ENCODE measurements at regions not wholly inside any gene's neighbourhood (a gene's known extent, or its start where the extent isn't known, plus 50 kb on each side); places are given as distances from the start of the nearest gene placed in this dataset.

DNA sequence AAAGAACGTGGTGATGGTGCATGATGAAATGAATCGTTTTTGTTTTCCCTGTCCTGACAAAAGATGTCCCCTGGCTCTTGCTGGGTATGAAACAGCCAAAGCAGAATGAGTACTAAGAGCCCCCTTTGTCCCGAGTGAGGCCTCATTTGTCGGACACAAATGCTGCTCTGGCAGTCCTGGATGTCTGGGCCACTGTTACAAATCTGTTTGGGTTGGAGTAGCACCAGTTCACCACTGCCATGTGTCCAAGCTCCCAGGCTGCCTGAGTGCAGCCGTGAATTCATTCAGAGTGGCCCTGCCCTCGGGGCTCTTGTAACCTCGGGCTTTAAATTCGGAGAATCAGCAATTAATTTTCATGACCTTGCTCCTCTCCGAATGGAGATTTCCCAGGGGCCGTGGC lies 182.4 kb downstream of the NUFIP1 start:
- Histone ChIP-seq H3K9me3 (ENCODE audit: control insufficient read depth, insufficient read depth, low read depth, low read length) (no peaks in the 10 kb centered on the region), H3K36me3 (ENCODE audit: control insufficient read depth in 2 of 2, insufficient read depth in 1 of 2, low read length in 2 of 2) (no peaks in the 10 kb centered on the region), H3K4me3 (ENCODE audit: low read depth, low read length) (no peak overlapping the region), H3K27ac (ENCODE audit: extremely low read depth, low read depth, low read length) (no peak overlapping the region), H3K4me1 (ENCODE audit: control insufficient read depth, insufficient read depth, low read length) (peaks cover 5% of the 10 kb centered on the region)
- TF ChIP-seq MZF1 (tag by site-specific recombination; IDR thresholded peaks at IDR 0.05; ENCODE audit: borderline replicate concordance) (no peak), ZNF2 (tag by site-specific recombination; IDR thresholded peaks at IDR 0.05) (no peak), ZNF121 (tag by site-specific recombination; IDR thresholded peaks at IDR 0.05) (no peak), ZNF354C (tag by site-specific recombination; IDR thresholded peaks at IDR 0.05; ENCODE audit: borderline replicate concordance, low read depth) (no peak), ZNF214 (tag by site-specific recombination; IDR thresholded peaks at IDR 0.05; ENCODE audit: borderline replicate concordance) (no peak), ZNF302 (tag by site-specific recombination; IDR thresholded peaks at IDR 0.05; ENCODE audit: low read depth) (no peak), ZNF560 (tag by site-specific recombination; IDR thresholded peaks at IDR 0.05; ENCODE audit: borderline replicate concordance) (no peak), ZNF311 (tag by site-specific recombination; IDR thresholded peaks at IDR 0.05; ENCODE audit: borderline replicate concordance) (no peak), ZBTB1 (tag by site-specific recombination; IDR thresholded peaks at IDR 0.05) (no peak)
- TF ChIP-seq, protein P1, sequence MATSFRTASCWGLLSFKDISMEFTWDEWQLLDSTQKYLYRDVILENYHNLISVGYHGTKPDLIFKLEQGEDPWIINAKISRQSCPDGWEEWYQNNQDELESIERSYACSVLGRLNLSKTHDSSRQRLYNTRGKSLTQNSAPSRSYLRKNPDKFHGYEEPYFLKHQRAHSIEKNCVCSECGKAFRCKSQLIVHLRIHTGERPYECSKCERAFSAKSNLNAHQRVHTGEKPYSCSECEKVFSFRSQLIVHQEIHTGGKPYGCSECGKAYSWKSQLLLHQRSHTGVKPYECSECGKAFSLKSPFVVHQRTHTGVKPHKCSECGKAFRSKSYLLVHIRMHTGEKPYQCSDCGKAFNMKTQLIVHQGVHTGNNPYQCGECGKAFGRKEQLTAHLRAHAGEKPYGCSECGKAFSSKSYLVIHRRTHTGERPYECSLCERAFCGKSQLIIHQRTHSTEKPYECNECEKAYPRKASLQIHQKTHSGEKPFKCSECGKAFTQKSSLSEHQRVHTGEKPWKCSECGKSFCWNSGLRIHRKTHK (tag by site-specific recombination; IDR thresholded peaks at IDR 0.05) = no peak
- ChIA-PET POLR2A (no interaction called here), CTCF (interaction anchor here (1.4 kb wide), 1 partner anchor 11 kb away, joined by 3 read pairs; no protein-coding TSS in a partner anchor)

DNA sequence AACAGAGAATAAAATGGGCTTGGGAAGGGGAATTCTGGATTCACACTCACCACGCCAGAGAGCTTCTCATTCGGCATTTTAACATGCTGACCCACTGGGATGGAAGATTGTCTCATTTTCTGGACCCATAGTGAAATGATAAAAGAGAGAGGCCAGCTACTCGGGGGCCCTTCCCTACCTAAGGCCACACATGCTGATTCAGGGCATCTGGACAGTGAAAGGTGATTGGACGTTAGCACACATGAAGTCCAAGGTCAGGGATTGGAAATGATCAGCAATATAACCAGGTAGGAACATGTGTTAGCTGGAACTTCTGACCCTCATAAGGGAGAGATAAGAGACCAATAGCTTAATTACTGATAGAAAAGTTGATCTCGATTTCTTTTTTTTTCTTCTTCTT lies 183.7 kb downstream of the NUFIP1 start:
- POLR2A ChIA-PET = no interaction called here
- CTCF ChIA-PET = interaction anchor here (0.6 kb wide), 1 partner anchor 1340 kb away, joined by 3 read pairs; no protein-coding TSS in a partner anchor

DNA sequence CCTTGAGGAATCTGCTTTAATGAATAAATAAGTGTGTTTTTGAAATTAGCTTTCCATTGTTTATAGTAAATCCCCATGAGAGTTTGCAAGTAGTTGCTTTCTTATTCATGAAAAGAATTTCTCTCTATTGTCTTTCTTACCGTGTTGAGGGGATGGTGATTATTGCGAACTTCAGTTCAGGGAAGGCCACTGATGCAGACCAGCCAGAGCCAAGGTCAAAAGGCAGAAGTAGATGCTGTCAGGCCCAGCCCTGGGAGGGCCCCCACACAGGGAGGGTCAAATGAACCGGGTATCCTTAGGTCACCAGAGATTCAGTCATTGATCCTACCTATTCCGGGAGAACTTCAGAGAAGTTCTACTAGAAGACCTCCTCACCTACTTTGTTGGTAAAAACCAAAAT lies 185.9 kb downstream of the NUFIP1 start:
- Histone ChIP-seq H3K4me1 (ENCODE audit: control insufficient read depth, insufficient read depth, low read length) (no peaks in the 10 kb centered on the region), H3K4me3 (ENCODE audit: low read depth, low read length) (no peak overlapping the region), H3K9me3 (ENCODE audit: control insufficient read depth, insufficient read depth, low read depth, low read length) (no peaks in the 10 kb centered on the region), H3K27ac (ENCODE audit: extremely low read depth, low read depth, low read length) (no peak overlapping the region), H3K36me3 (ENCODE audit: control insufficient read depth in 2 of 2, insufficient read depth in 1 of 2, low read length in 2 of 2) (no peaks in the 10 kb centered on the region)
- CTCF ChIA-PET = no interaction called here
- POLR2A ChIA-PET = no interaction called here
- no peak for TF ChIP-seq ZNF24 (tag by site-specific recombination; IDR thresholded peaks at IDR 0.05)
- TF ChIP-seq, protein P2, sequence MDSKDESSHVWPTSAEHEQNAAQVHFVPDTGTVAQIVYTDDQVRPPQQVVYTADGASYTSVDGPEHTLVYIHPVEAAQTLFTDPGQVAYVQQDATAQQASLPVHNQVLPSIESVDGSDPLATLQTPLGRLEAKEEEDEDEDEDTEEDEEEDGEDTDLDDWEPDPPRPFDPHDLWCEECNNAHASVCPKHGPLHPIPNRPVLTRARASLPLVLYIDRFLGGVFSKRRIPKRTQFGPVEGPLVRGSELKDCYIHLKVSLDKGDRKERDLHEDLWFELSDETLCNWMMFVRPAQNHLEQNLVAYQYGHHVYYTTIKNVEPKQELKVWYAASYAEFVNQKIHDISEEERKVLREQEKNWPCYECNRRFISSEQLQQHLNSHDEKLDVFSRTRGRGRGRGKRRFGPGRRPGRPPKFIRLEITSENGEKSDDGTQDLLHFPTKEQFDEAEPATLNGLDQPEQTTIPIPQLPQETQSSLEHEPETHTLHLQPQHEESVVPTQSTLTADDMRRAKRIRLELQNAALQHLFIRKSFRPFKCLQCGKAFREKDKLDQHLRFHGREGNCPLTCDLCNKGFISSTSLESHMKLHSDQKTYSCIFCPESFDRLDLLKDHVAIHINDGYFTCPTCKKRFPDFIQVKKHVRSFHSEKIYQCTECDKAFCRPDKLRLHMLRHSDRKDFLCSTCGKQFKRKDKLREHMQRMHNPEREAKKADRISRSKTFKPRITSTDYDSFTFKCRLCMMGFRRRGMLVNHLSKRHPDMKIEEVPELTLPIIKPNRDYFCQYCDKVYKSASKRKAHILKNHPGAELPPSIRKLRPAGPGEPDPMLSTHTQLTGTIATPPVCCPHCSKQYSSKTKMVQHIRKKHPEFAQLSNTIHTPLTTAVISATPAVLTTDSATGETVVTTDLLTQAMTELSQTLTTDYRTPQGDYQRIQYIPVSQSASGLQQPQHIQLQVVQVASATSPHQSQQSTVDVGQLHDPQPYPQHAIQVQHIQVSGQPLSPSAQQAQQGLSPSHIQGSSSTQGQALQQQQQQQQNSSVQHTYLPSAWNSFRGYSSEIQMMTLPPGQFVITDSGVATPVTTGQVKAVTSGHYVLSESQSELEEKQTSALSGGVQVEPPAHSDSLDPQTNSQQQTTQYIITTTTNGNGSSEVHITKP (tag by site-specific recombination; IDR thresholded peaks at IDR 0.05) = no peak
- no peak for TF ChIP-seq ZNF433 (tag by site-specific recombination; IDR thresholded peaks at IDR 0.05; ENCODE audit: low read depth)
- TF ChIP-seq HOXA7 (CRISPR knock-in tag; IDR thresholded peaks at IDR 0.05; ENCODE audit: borderline replicate concordance) = no peak
- no peak for TF ChIP-seq ZNF423 (tag by site-specific recombination; IDR thresholded peaks at IDR 0.05)
- TF ChIP-seq ZFP69B (tag by site-specific recombination; IDR thresholded peaks at IDR 0.05) = no peak
- TF ChIP-seq ZNF214 (tag by site-specific recombination; IDR thresholded peaks at IDR 0.05; ENCODE audit: borderline replicate concordance) = no peak

More for the DNA sequence above, 183.7 kb downstream of the NUFIP1 start:
- peaks cover 5% of the 10 kb centered on the region for H3K4me1 ChIP-seq (ENCODE audit: control insufficient read depth, insufficient read depth, low read length)
- TF ChIP-seq ZNF302 (tag by site-specific recombination; IDR thresholded peaks at IDR 0.05; ENCODE audit: low read depth) = no peak
- TF ChIP-seq SETDB1 (IDR thresholded peaks at IDR 0.05; ENCODE audit: insufficient read length, low read length) = no peak
- TF ChIP-seq ZSCAN30 (tag by site-specific recombination; IDR thresholded peaks at IDR 0.05) = no peak
- no peak for TF ChIP-seq GLI2 (tag by site-specific recombination; IDR thresholded peaks at IDR 0.05; ENCODE audit: borderline replicate concordance, low read depth)
- TF ChIP-seq TCF7L2 (IDR thresholded peaks at IDR 0.05; ENCODE audit: borderline replicate concordance, low read depth, low read length) = no peak
- TF ChIP-seq, protein P3, sequence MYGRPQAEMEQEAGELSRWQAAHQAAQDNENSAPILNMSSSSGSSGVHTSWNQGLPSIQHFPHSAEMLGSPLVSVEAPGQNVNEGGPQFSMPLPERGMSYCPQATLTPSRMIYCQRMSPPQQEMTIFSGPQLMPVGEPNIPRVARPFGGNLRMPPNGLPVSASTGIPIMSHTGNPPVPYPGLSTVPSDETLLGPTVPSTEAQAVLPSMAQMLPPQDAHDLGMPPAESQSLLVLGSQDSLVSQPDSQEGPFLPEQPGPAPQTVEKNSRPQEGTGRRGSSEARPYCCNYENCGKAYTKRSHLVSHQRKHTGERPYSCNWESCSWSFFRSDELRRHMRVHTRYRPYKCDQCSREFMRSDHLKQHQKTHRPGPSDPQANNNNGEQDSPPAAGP (tag by site-specific recombination; IDR thresholded peaks at IDR 0.05) = no peak
- TF ChIP-seq ZNF530 (tag by site-specific recombination; IDR thresholded peaks at IDR 0.05; ENCODE audit: low read depth) = no peak
- no peak for TF ChIP-seq WT1 (tag by site-specific recombination; IDR thresholded peaks at IDR 0.05)
- no peak for TF ChIP-seq ZNF292 (tag by site-specific recombination; IDR thresholded peaks at IDR 0.05; ENCODE audit: borderline replicate concordance, low read depth)
- no peak for TF ChIP-seq ZNF514 (tag by site-specific recombination; IDR thresholded peaks at IDR 0.05)
- no peak for TF ChIP-seq ZNF561 (tag by site-specific recombination; IDR thresholded peaks at IDR 0.05; ENCODE audit: borderline replicate concordance)
- no peak for TF ChIP-seq ZNF600 (tag by site-specific recombination; IDR thresholded peaks at IDR 0.05)
- TF ChIP-seq, protein P4, sequence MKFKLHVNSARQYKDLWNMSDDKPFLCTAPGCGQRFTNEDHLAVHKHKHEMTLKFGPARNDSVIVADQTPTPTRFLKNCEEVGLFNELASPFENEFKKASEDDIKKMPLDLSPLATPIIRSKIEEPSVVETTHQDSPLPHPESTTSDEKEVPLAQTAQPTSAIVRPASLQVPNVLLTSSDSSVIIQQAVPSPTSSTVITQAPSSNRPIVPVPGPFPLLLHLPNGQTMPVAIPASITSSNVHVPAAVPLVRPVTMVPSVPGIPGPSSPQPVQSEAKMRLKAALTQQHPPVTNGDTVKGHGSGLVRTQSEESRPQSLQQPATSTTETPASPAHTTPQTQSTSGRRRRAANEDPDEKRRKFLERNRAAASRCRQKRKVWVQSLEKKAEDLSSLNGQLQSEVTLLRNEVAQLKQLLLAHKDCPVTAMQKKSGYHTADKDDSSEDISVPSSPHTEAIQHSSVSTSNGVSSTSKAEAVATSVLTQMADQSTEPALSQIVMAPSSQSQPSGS (tag by site-specific recombination; IDR thresholded peaks at IDR 0.05; ENCODE audit: low read depth) = no peak
- no peak for TF ChIP-seq MZF1 (tag by site-specific recombination; IDR thresholded peaks at IDR 0.05; ENCODE audit: borderline replicate concordance)
- no peak for TF ChIP-seq ZFP69B (tag by site-specific recombination; IDR thresholded peaks at IDR 0.05)
- no peak for TF ChIP-seq ZNF174 (tag by site-specific recombination; IDR thresholded peaks at IDR 0.05)
- no peak for TF ChIP-seq ZNF423 (tag by site-specific recombination; IDR thresholded peaks at IDR 0.05)
- no peak for TF ChIP-seq ZNF311 (tag by site-specific recombination; IDR thresholded peaks at IDR 0.05; ENCODE audit: borderline replicate concordance)
- TF ChIP-seq ZNF626 (tag by site-specific recombination; IDR thresholded peaks at IDR 0.05) = no peak
- no peaks in the 10 kb centered on the region for H3K9me3 ChIP-seq (ENCODE audit: control insufficient read depth, insufficient read depth, low read depth, low read length)
- H3K27ac ChIP-seq (ENCODE audit: extremely low read depth, low read depth, low read length) = no peak overlapping the region
- H3K4me3 ChIP-seq (ENCODE audit: low read depth, low read length) = no peak overlapping the region
- no peaks in the 10 kb centered on the region for H3K36me3 ChIP-seq (ENCODE audit: control insufficient read depth in 2 of 2, insufficient read depth in 1 of 2, low read length in 2 of 2)
